ENCODE measurements at regions not wholly inside any gene's neighbourhood (a gene's known extent, or its start where the extent isn't known, plus 50 kb on each side); places are given as distances from the start of the nearest gene placed in this dataset.

DNA sequence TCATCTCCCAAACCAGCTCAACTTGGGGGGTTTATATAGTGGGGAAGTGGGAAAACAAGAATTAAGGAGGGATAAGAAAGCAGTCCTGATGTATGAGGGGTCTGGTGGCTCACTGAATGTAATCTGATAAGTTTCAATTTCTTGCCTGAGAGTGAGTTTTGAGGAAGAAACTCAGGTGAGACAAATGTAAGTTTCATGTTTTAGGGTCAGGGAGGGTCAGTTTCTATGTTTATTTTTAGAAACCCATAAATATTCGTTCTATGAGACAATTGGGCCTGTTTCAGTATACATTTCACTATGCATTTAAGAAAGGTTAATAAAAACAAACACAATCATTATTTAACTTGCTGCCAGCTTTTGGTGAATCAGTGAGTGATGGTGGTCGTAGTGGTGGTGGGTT is 128.0 kb upstream of the MBL2 start:
- TF ChIP-seq, protein P1, sequence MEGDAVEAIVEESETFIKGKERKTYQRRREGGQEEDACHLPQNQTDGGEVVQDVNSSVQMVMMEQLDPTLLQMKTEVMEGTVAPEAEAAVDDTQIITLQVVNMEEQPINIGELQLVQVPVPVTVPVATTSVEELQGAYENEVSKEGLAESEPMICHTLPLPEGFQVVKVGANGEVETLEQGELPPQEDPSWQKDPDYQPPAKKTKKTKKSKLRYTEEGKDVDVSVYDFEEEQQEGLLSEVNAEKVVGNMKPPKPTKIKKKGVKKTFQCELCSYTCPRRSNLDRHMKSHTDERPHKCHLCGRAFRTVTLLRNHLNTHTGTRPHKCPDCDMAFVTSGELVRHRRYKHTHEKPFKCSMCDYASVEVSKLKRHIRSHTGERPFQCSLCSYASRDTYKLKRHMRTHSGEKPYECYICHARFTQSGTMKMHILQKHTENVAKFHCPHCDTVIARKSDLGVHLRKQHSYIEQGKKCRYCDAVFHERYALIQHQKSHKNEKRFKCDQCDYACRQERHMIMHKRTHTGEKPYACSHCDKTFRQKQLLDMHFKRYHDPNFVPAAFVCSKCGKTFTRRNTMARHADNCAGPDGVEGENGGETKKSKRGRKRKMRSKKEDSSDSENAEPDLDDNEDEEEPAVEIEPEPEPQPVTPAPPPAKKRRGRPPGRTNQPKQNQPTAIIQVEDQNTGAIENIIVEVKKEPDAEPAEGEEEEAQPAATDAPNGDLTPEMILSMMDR (IDR thresholded peaks at IDR 0.05) = no peak
- no peak for TF ChIP-seq POLR2A (IDR thresholded peaks at IDR 0.05)
